Upper lobe of left lung (tissue), 6 donors: ENCODE measurements at regions not wholly inside any gene's neighbourhood (a gene's known extent, or its start where the extent isn't known, plus 50 kb on each side); places are given as distances from the start of the nearest gene placed in this dataset.
A peak's percentile ranks its signal among the peaks of the same experiment; 100 is the strongest.

Source experiments
- ATAC-seq, 2 donors: fragments of 200-7000 bp; cut with Tn5 transposase; one replicate each; pipeline ENCODE4 v1.9.1; 2022; ENCODE audit warnings: mild to moderate bottlenecking in 2 of 2, moderate library complexity in 2 of 2; ENCODE audit not compliant: low FRiP score in 2 of 2
- DNase-seq, 2 donors: peaks; one replicate each; pipeline ENCODE4 v3.0.0-alpha.2; 2019 to 2020
- H3K27ac ChIP-seq, 4 donors: fragments of 200-600 bp; sonication (generic); one replicate each; pipeline ENCODE4 v1.5.1; 2016 to 2019
- H3K27me3 ChIP-seq, 4 donors: fragments of 200-600 bp; sonication (generic); one replicate each; pipeline ENCODE4 v1.5.1; 2017 to 2019
- H3K36me3 ChIP-seq, 4 donors: fragments of 200-600 bp; sonication (generic); one replicate each; pipeline ENCODE4 v1.5.1; 2016 to 2019
- H3K4me1 ChIP-seq, 4 donors: fragments of 200-600 bp; sonication (generic); one replicate each; pipeline ENCODE4 v1.5.1; 2018 to 2019
- H3K4me3 ChIP-seq, 4 donors: fragments of 200-600 bp; sonication (generic); one replicate each; pipeline ENCODE4 v1.5.1; 2017 to 2019; ENCODE audit warnings: mild to moderate bottlenecking in 2 of 4, moderate library complexity in 1 of 4
- H3K9me3 ChIP-seq, 4 donors: fragments of 200-600 bp; sonication (generic); one replicate each; pipeline ENCODE4 v1.5.1; 2018 to 2019
- EP300 ChIP-seq, 4 donors: sonication (generic); formaldehyde crosslinking; IDR thresholded peaks; one replicate each; pipeline ENCODE4 v1.5.1; 2017; ENCODE audit warnings: antibody characterized with exemption in 4 of 4, control low read depth in 2 of 4
- POLR2A ChIP-seq, 4 donors: fragments of 450-650 bp; IDR thresholded peaks; one replicate each; pipeline ENCODE4 v1.5.1; 2016 to 2017; ENCODE audit warnings: antibody characterized with exemption in 4 of 4, mild to moderate bottlenecking in 2 of 4
- POLR2AphosphoS5 ChIP-seq, 2 donors: sonication (generic); formaldehyde crosslinking; IDR thresholded peaks; one replicate each; pipeline ENCODE4 v1.5.1; 2017; ENCODE audit warnings: antibody characterized with exemption in 2 of 2
- WGBS, 2 donors: methylation state at CpG; one replicate each; pipeline ENCODE4 v1.1.5; 2017 to 2018; 5-methylcytosine and 5-hydroxymethylcytosine counted together
- TF ChIP-seq, protein P1 (sequence below), 6 experiments: fragments of 450-650 bp in 4 of 6; fragments of 200-600 bp in 2 of 6; sonication (generic) in 2 of 6; IDR thresholded peaks; one replicate each; pipeline ENCODE4 v1.5.1; 2016 to 2019; ENCODE audit warnings: antibody characterized with exemption in 6 of 6
- donor health status: DM: no; HTN: no; CAD: no; lungs with moderate emphysema.
- donor health status: DM: no; HTN: yes; CAD: no; lungs with severe emphysema.

DNA sequence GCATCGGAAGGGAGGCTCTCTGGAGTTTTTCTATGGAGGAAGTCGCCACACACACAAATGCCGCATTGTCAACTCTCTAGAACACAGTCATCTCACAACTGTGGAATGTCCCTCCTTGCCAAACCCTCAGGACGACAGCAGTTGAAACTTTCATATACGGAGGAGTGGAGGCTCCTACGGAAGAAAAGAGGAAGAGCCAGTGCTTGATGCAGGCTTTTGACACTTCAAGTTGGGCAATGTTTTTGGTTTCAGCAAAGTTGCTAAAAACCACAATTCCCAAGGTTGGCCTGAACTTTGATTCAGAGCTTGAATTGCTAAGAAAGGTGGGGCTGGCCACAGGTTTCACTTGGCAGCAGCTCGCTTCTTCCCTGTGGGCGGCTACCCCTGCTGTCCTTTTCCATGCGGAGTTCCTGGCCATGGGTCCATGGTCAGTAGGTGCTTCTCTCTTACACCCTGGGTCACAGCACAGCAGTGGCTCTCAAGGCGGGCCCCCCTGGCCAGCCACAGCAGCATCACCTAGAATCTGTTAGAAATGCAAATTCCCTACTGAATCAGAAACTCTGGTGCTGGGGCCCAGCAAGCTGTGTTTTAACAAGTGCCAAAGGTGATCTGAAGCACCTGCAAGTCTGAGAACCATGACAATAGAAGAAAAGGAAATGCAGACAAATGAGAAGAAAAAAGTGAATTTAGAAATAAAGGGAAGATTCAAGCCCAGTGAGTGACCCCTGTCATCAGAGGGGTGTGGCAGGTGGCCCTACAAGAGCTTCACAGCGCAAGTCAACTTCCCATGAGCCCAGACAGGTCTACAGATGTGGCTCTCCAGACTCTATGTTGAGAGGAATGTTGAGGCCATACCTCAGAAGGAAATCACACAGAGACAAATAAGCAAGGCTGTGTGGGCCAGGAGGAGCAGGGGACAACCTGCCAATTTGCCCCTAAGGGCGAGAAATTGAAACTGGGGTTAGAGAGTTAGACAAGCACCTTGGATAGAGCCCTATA is 856.4 kb downstream of the RNF144A start:
- peaks cover 0 to 11% (median 0%) of the 10 kb centered on the region in 4 donors for H3K4me1 ChIP-seq
- H3K9me3 ChIP-seq, result no peaks in the 10 kb centered on the region
- no peak overlapping the region for H3K4me3 ChIP-seq
- TF ChIP-seq, protein P1, sequence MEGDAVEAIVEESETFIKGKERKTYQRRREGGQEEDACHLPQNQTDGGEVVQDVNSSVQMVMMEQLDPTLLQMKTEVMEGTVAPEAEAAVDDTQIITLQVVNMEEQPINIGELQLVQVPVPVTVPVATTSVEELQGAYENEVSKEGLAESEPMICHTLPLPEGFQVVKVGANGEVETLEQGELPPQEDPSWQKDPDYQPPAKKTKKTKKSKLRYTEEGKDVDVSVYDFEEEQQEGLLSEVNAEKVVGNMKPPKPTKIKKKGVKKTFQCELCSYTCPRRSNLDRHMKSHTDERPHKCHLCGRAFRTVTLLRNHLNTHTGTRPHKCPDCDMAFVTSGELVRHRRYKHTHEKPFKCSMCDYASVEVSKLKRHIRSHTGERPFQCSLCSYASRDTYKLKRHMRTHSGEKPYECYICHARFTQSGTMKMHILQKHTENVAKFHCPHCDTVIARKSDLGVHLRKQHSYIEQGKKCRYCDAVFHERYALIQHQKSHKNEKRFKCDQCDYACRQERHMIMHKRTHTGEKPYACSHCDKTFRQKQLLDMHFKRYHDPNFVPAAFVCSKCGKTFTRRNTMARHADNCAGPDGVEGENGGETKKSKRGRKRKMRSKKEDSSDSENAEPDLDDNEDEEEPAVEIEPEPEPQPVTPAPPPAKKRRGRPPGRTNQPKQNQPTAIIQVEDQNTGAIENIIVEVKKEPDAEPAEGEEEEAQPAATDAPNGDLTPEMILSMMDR (IDR thresholded peaks at IDR 0.05), result no peak
- no peak for TF ChIP-seq POLR2A (IDR thresholded peaks at IDR 0.05)
- no peak for TF ChIP-seq EP300 (IDR thresholded peaks at IDR 0.05)
- TF ChIP-seq POLR2AphosphoS5 (IDR thresholded peaks at IDR 0.05), result no peak
- H3K27ac ChIP-seq, result no peak overlapping the region
- H3K36me3 ChIP-seq, result no peaks in the 10 kb centered on the region
- ATAC-seq (peak; percentile 67 to 82), DNase-seq (peak; percentile 36 to 52)
- no peaks in the 10 kb centered on the region for H3K27me3 ChIP-seq
- 43 to 54% methylated on average over 11 to 12 of the region's 12 CpGs for WGBS, 2 donors

DNA sequence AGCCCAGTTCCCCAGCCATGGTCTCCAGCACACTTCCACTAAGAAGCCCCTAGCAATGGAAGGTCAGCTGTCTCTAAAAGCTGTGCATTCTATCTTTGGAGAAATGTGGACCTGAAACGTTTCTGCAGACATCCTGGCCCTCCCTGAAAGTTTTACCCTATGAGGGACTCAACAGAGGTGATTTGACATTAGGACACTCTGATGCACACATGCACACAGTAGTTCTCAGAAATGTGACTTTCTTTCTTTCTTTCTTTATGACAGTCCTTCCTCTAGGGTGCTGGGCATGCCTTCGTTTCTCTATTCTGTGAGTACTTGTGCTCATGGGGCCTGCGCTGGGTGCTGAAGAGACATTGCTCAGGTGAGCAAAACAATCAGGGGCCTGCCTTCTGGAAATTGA is 857.3 kb downstream of the RNF144A start:
- ATAC-seq, result no peak
- H3K27ac ChIP-seq, result no peak overlapping the region
- 87 to 89% methylated on average over 3 of the region's 3 CpGs for WGBS, 2 donors

DNA sequence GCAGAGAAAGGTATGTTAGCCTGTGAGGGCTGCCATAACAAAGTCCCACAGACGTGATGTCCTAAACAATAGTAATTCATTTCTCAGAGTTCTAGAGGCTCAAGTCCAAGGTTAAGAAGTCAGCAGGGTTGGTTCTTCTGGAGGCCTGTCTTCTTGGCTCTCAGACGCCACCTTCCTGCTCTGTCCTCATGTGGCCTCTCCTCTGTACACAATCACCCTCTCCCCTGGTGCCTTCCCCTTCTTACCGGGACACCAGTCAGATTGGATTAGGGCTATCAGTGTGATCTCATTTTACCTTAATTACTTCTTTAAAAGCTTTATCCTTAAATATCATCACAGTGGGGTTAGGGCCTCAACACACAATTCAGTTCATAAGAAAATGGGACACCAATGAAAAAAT is 860.5 kb downstream of the RNF144A start:
- H3K9me3 ChIP-seq, result no peaks in the 10 kb centered on the region
- ATAC-seq, result no peak
- H3K27ac ChIP-seq, result no peak overlapping the region
- TF ChIP-seq POLR2A (IDR thresholded peaks at IDR 0.05) (no peak), POLR2AphosphoS5 (IDR thresholded peaks at IDR 0.05) (no peak), EP300 (IDR thresholded peaks at IDR 0.05) (no peak)
- TF ChIP-seq, protein P1 (IDR thresholded peaks at IDR 0.05), result no peak
- DNase-seq, result no peak
- H3K36me3 ChIP-seq, result no peaks in the 10 kb centered on the region
- 76 to 78% methylated on average over 3 of the region's 3 CpGs for WGBS, 2 donors
- H3K27me3 ChIP-seq, result no peaks in the 10 kb centered on the region
- H3K4me1 ChIP-seq, result peaks cover 0 to 11% (median 0%) of the 10 kb centered on the region in 4 donors
- no peak overlapping the region for H3K4me3 ChIP-seq

More for the DNA sequence above, 857.3 kb downstream of the RNF144A start:
- DNase-seq, result no peak
- Histone ChIP-seq H3K36me3 (no peaks in the 10 kb centered on the region), H3K27me3 (no peaks in the 10 kb centered on the region), H3K4me3 (no peak overlapping the region), H3K4me1 (peaks cover 0 to 11% (median 0%) of the 10 kb centered on the region in 4 donors), H3K9me3 (no peaks in the 10 kb centered on the region)
- TF ChIP-seq POLR2AphosphoS5 (IDR thresholded peaks at IDR 0.05), result no peak
- TF ChIP-seq POLR2A (IDR thresholded peaks at IDR 0.05), result no peak
- TF ChIP-seq EP300 (IDR thresholded peaks at IDR 0.05), result no peak
- TF ChIP-seq, protein P1 (IDR thresholded peaks at IDR 0.05), result no peak

DNA sequence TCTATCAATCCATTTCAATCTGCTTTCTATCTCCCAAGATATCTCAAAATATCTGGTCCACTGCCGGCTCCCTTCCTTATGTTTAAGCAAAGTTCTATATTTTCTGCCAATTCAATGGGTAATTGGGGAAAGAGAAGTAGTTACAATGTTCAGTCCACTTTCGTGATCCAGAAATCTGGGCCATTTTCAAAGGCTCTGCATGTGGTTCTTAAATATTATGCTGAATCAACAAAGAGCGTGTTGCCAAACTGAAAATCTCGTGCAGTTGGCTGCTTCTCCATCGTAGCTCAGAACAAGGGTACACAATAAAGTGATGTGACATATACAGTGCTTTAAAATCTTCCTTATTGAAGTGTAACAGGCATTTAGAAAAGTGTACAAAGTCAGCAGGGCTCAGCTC is 863.1 kb downstream of the RNF144A start:
- no peaks in the 10 kb centered on the region for H3K9me3 ChIP-seq
- H3K27me3 ChIP-seq, result no peaks in the 10 kb centered on the region
- TF ChIP-seq, protein P1 (IDR thresholded peaks at IDR 0.05), result no peak
- no peak for TF ChIP-seq POLR2AphosphoS5 (IDR thresholded peaks at IDR 0.05)
- no peak for TF ChIP-seq POLR2A (IDR thresholded peaks at IDR 0.05)
- no peak for TF ChIP-seq EP300 (IDR thresholded peaks at IDR 0.05)
- H3K4me3 ChIP-seq, result no peak overlapping the region
- 80 to 83% methylated on average over 5 of the region's 5 CpGs for WGBS, 2 donors
- H3K4me1 ChIP-seq, result no peaks in the 10 kb centered on the region
- ATAC-seq, result no peak
- DNase-seq, result no peak
- H3K27ac ChIP-seq, result no peak overlapping the region
- H3K36me3 ChIP-seq, result no peaks in the 10 kb centered on the region
